ENCODE measurements at regions not wholly inside any gene's neighbourhood (a gene's known extent, or its start where the extent isn't known, plus 50 kb on each side); places are given as distances from the start of the nearest gene placed in this dataset.
"Not testable (repeated sequence)": the region's sequence is repeated elsewhere in the genome, so short reads cannot be mapped to it uniquely, and the experiment has no call there.

- DNase-seq (ENCODE audit: low read depth), result no peak
Measured at GRCh38 chrX:121169099-121170035, 122.0 kb downstream of the GLUD2 start.

GRCh38 chrX:121172703-121173102, 125.3 kb downstream of the GLUD2 start:
- DNase-seq (ENCODE audit: low read depth), result no peak

- DNase-seq (ENCODE audit: low read depth), result no peak
Measured at GRCh38 chrX:121179972-121180371, 132.6 kb downstream of the GLUD2 start.

GRCh38 chrX:121191779-121192178, 144.4 kb downstream of the GLUD2 start:
- DNase-seq (ENCODE audit: low read depth), result no peak

GRCh38 chrX:121195719-121196118, 148.3 kb downstream of the GLUD2 start:
- DNase-seq (ENCODE audit: low read depth), result no peak

GRCh38 chrX:121196872-121197444, 149.5 kb downstream of the GLUD2 start:
- not testable (repeated sequence) for DNase-seq (ENCODE audit: low read depth)

GRCh38 chrX:121208563-121208962, 161.2 kb downstream of the GLUD2 start:
- DNase-seq (ENCODE audit: low read depth), result no peak

GRCh38 chrX:121216641-121217374, 169.4 kb downstream of the GLUD2 start:
- no peak for DNase-seq (ENCODE audit: low read depth)

GRCh38 chrX:121221322-121221977, 174.0 kb downstream of the GLUD2 start:
- no peak for DNase-seq (ENCODE audit: low read depth)

GRCh38 chrX:121227888-121228287, 180.5 kb downstream of the GLUD2 start:
- no peak for DNase-seq (ENCODE audit: low read depth)

GRCh38 chrX:121231566-121232358, 184.4 kb downstream of the GLUD2 start:
- DNase-seq (ENCODE audit: low read depth), result no peak

GRCh38 chrX:121236040-121236439, 188.6 kb downstream of the GLUD2 start:
- DNase-seq (ENCODE audit: low read depth), result no peak

- DNase-seq (ENCODE audit: low read depth), result no peak
Measured at GRCh38 chrX:121238093-121238492, 190.7 kb downstream of the GLUD2 start.

GRCh38 chrX:121244511-121244910, 197.1 kb downstream of the GLUD2 start:
- no peak for DNase-seq (ENCODE audit: low read depth)

GRCh38 chrX:121245763-121246162, 198.4 kb downstream of the GLUD2 start:
- DNase-seq (ENCODE audit: low read depth), result no peak

- DNase-seq (ENCODE audit: low read depth), result no peak
Measured at GRCh38 chrX:121254336-121254735, 206.9 kb downstream of the GLUD2 start.

GRCh38 chrX:121256647-121257046, 209.2 kb downstream of the GLUD2 start:
- no peak for DNase-seq (ENCODE audit: low read depth)

- no peak for DNase-seq (ENCODE audit: low read depth)
Measured at GRCh38 chrX:121258545-121258944, 211.1 kb downstream of the GLUD2 start.

- DNase-seq (ENCODE audit: low read depth), result no peak
Measured at GRCh38 chrX:121259170-121259569, 211.8 kb downstream of the GLUD2 start.

- no peak for DNase-seq (ENCODE audit: low read depth)
Measured at GRCh38 chrX:121260596-121261240, 213.3 kb downstream of the GLUD2 start.

- DNase-seq (ENCODE audit: low read depth), result no peak
Measured at GRCh38 chrX:121283921-121284320, 236.5 kb downstream of the GLUD2 start.

Data from stimulated activated CD8-positive, alpha-beta memory T cell treated with anti-CD3 and anti-CD28 coated beads, Interleukin-12 subunit alpha, Interleukin-12 subunit beta, amount 100 ng/mL, for 1 hour (primary cell).